Lower lobe of right lung (tissue), 2 donors: ENCODE measurements at regions not wholly inside any gene's neighbourhood (a gene's known extent, or its start where the extent isn't known, plus 50 kb on each side); places are given as distances from the start of the nearest gene placed in this dataset.

Source experiments
- ATAC-seq, 2 donors: fragments of 200-7000 bp; cut with Tn5 transposase; one replicate each; pipeline ENCODE4 v1.9.1; 2020 to 2022; ENCODE audit warnings: mild to moderate bottlenecking in 2 of 2, moderate library complexity in 2 of 2
- DNase-seq: peaks from one replicate; pipeline ENCODE4 v3.0.0-alpha.2; 2020
- H3K27ac ChIP-seq: fragments of 200-600 bp; one replicate; pipeline ENCODE4 v1.8.0; 2022
- H3K27me3 ChIP-seq: fragments of 200-600 bp; one replicate; pipeline ENCODE4 v1.8.0; 2022; ENCODE audit warnings: low read depth
- H3K36me3 ChIP-seq: fragments of 200-600 bp; one replicate; pipeline ENCODE4 v1.8.0; 2022; ENCODE audit warnings: mild to moderate bottlenecking
- H3K4me1 ChIP-seq: fragments of 200-600 bp; one replicate; pipeline ENCODE4 v1.8.0; 2022
- H3K4me3 ChIP-seq: fragments of 200-600 bp; one replicate; pipeline ENCODE4 v1.8.0; 2022; ENCODE audit warnings: mild to moderate bottlenecking
- H3K9me3 ChIP-seq: fragments of 200-600 bp; one replicate; pipeline ENCODE4 v1.8.0; 2022
- CTCF ChIP-seq: fragments of 200-600 bp; IDR thresholded peaks from one replicate; pipeline ENCODE4 v1.8.0; 2022; ENCODE audit warnings: antibody characterized with exemption, mild to moderate bottlenecking
- intact Hi-C: fragments of 100-400 bp; cut with DNase I; formaldehyde crosslinking; loops from one replicate; pipeline ENCODE4 v1.11.0; 2022
- donor health status: DM: no; HTN: yes; CAD: no; lungs with severe emphysema.

- no peak for DNase-seq
- intact Hi-C loops = no loop called here
- no peaks in the 10 kb centered on the region for H3K36me3 ChIP-seq
- H3K9me3 ChIP-seq = no peaks in the 10 kb centered on the region
- ATAC-seq = no peak
- H3K4me3 ChIP-seq = no peak overlapping the region
- TF ChIP-seq CTCF = no peak
- H3K4me1 ChIP-seq = no peaks in the 10 kb centered on the region
- no peaks in the 10 kb centered on the region for H3K27me3 ChIP-seq
- no peak overlapping the region for H3K27ac ChIP-seq
Observed at GRCh38 chr4:20386001-20386740, 134.5 kb downstream of the SLIT2 start.

GRCh38 chr4:20386906-20387305 lies 135.2 kb downstream of the SLIT2 start:
- H3K4me1 ChIP-seq = no peaks in the 10 kb centered on the region
- H3K4me3 ChIP-seq = no peak overlapping the region
- no peak overlapping the region for H3K27ac ChIP-seq
- no peaks in the 10 kb centered on the region for H3K9me3 ChIP-seq
- ATAC-seq (no peak), DNase-seq (no peak)
- no peak for TF ChIP-seq CTCF
- intact Hi-C loops = no loop called here
- no peaks in the 10 kb centered on the region for H3K27me3 ChIP-seq
- no peaks in the 10 kb centered on the region for H3K36me3 ChIP-seq

- intact Hi-C loops = no loop called here
- Histone ChIP-seq H3K27ac (no peak overlapping the region), H3K4me1 (no peaks in the 10 kb centered on the region), H3K36me3 (no peaks in the 10 kb centered on the region), H3K9me3 (no peaks in the 10 kb centered on the region), H3K4me3 (no peak overlapping the region), H3K27me3 (no peaks in the 10 kb centered on the region)
- no peak for DNase-seq
- TF ChIP-seq CTCF = no peak
- ATAC-seq = no peak
Observed at GRCh38 chr4:20391198-20391597, 139.5 kb downstream of the SLIT2 start.

GRCh38 chr4:20391912-20392311 lies 140.2 kb downstream of the SLIT2 start:
- no peak for DNase-seq
- TF ChIP-seq CTCF = no peak
- Histone ChIP-seq H3K9me3 (no peaks in the 10 kb centered on the region), H3K27me3 (no peaks in the 10 kb centered on the region), H3K36me3 (no peaks in the 10 kb centered on the region), H3K27ac (no peak overlapping the region), H3K4me1 (no peaks in the 10 kb centered on the region), H3K4me3 (no peak overlapping the region)
- intact Hi-C loops = no loop called here
- no peak for ATAC-seq

- H3K4me3 ChIP-seq = no peak overlapping the region
- no peak for TF ChIP-seq CTCF
- H3K27me3 ChIP-seq = no peaks in the 10 kb centered on the region
- H3K9me3 ChIP-seq = no peaks in the 10 kb centered on the region
- ATAC-seq (no peak), DNase-seq (no peak)
- H3K36me3 ChIP-seq = no peaks in the 10 kb centered on the region
- no peaks in the 10 kb centered on the region for H3K4me1 ChIP-seq
- no peak overlapping the region for H3K27ac ChIP-seq
- intact Hi-C loops = no loop called here
Observed at GRCh38 chr4:20393486-20394100, 141.9 kb downstream of the SLIT2 start.
